ENCODE measurements at regions not wholly inside any gene's neighbourhood (a gene's known extent, or its start where the extent isn't known, plus 50 kb on each side); places are given as distances from the start of the nearest gene placed in this dataset.

- TF ChIP-seq ZNF311 (CRISPR knock-in tag; IDR thresholded peaks at IDR 0.05) (no peak), ZNF239 (CRISPR knock-in tag; IDR thresholded peaks at IDR 0.05) (no peak), POLR2B (IDR thresholded peaks at IDR 0.05; ENCODE audit: low read depth, partially characterized antibody) (no peak), YBX1 (IDR thresholded peaks at IDR 0.05) (no peak), NR1H2 (CRISPR knock-in tag; IDR thresholded peaks at IDR 0.05) (no peak), KAT2B (IDR thresholded peaks at IDR 0.05; ENCODE audit: low read depth, low read length) (no peak)
These were observed 131.7 kb upstream of the CPNE8 start (continued) for GRCh38 chr12:39037115-39037514.

DNA sequence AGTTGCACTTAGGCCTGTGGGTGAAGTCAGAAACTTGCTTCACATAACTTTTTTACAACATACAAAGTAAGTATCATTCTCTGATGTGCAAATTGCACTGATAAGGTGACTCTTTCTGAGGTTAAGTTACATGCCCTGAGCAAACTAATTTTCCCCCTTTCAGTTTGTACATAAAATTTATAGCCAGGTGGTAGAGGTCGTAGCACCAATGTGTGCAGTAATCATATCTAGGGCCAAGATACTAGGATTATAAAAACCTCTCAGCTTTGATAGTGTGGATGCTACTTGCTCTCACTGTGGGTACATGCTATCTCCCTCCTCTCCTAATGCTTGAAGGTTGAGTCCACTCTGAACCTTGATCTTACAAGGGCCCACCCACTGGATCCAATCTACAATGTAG, 130.7 kb upstream of the CPNE8 start:
- FAIRE-seq (no peak), DNase-seq (ENCODE audit: extremely low read depth in 1 of 4, low spot score in 3 of 4) (no peak), ATAC-seq (no peak)
- Histone ChIP-seq H3K27me3 (ENCODE audit: control insufficient read depth in 2 of 2, insufficient read depth in 2 of 2, low read length in 2 of 2) (no peaks in the 10 kb centered on the region), H3K79me2 (ENCODE audit: control insufficient read depth, insufficient read depth, low read length) (no peaks in the 10 kb centered on the region), H4K20me1 (replicated peaks; ENCODE audit: control insufficient read depth, insufficient read depth, low read length) (no peaks in the 10 kb centered on the region), H3K4me1 (replicated peaks in 1 of 2; ENCODE audit: control insufficient read depth in 2 of 2, insufficient read depth in 2 of 2, low read length in 2 of 2) (no peaks in the 10 kb centered on the region), H3K36me3 (ENCODE audit: control insufficient read depth, insufficient read depth, low read length) (no peaks in the 10 kb centered on the region), H3K9ac (ENCODE audit: insufficient read depth in 1 of 2, low read depth in 2 of 2, low read length in 2 of 2) (no peak overlapping the region), H3K9me3 (replicated peaks; ENCODE audit: control insufficient read depth, insufficient read depth, low read depth, low read length) (no peaks in the 10 kb centered on the region), H3K4me3 (no peak overlapping the region), H2AFZ (ENCODE audit: low read depth, low read length) (no peak overlapping the region), H3K27ac (ENCODE audit: extremely low read depth, low read depth, low read length) (no peak overlapping the region), H3K9me1 (ENCODE audit: control insufficient read depth, insufficient read depth, low read length) (no peaks in the 10 kb centered on the region), H3K4me2 (ENCODE audit: insufficient read depth, low read length) (no peak overlapping the region)
- POLR2A ChIA-PET = no interaction called here
- intact Hi-C loops (cut with micrococcal nuclease) (no loop called here), in situ Hi-C loops (cut with MboI) (no loop called here)
- WGBS (ENCODE audit: insufficient coverage, low coverage, missing lambda C conversion rate) = 0% methylated on average over 1 of the region's 1 CpG
- BruUV-seq (replicated peaks) = no TSS peak
- TF ChIP-seq HMG20B (CRISPR knock-in tag; IDR thresholded peaks at IDR 0.05) = no peak
- TF ChIP-seq SLC30A9 (CRISPR knock-in tag; IDR thresholded peaks at IDR 0.05) = no peak
- no peak for TF ChIP-seq POLR2B (IDR thresholded peaks at IDR 0.05; ENCODE audit: low read depth, partially characterized antibody)
- no peak for TF ChIP-seq ZNF165 (CRISPR knock-in tag; IDR thresholded peaks at IDR 0.05; ENCODE audit: borderline replicate concordance)
- TF ChIP-seq GATAD2A (IDR thresholded peaks at IDR 0.05) = no peak
- no peak for TF ChIP-seq ZNF134 (CRISPR knock-in tag; conservative IDR thresholded peaks at IDR 0.05)
- TF ChIP-seq ERF (CRISPR knock-in tag; IDR thresholded peaks at IDR 0.05) = no peak
- TF ChIP-seq, protein P1, sequence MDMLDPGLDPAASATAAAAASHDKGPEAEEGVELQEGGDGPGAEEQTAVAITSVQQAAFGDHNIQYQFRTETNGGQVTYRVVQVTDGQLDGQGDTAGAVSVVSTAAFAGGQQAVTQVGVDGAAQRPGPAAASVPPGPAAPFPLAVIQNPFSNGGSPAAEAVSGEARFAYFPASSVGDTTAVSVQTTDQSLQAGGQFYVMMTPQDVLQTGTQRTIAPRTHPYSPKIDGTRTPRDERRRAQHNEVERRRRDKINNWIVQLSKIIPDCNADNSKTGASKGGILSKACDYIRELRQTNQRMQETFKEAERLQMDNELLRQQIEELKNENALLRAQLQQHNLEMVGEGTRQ (CRISPR knock-in tag; IDR thresholded peaks at IDR 0.05) = no peak
- no peak for TF ChIP-seq ZNF551 (CRISPR knock-in tag; IDR thresholded peaks at IDR 0.05)
- no peak for TF ChIP-seq ZNF717 (CRISPR knock-in tag; IDR thresholded peaks at IDR 0.05)
- TF ChIP-seq PCBP2 (IDR thresholded peaks at IDR 0.05; ENCODE audit: low read depth, low read length, poor library complexity, severe bottlenecking) = no peak
- TF ChIP-seq NCOA4 (IDR thresholded peaks at IDR 0.05; ENCODE audit: partially characterized antibody) = no peak
- TF ChIP-seq BRD9 (IDR thresholded peaks at IDR 0.05; ENCODE audit: low read depth, partially characterized antibody) = no peak
- TF ChIP-seq ELF2 (CRISPR knock-in tag; IDR thresholded peaks at IDR 0.05) = no peak
- TF ChIP-seq, protein P2, sequence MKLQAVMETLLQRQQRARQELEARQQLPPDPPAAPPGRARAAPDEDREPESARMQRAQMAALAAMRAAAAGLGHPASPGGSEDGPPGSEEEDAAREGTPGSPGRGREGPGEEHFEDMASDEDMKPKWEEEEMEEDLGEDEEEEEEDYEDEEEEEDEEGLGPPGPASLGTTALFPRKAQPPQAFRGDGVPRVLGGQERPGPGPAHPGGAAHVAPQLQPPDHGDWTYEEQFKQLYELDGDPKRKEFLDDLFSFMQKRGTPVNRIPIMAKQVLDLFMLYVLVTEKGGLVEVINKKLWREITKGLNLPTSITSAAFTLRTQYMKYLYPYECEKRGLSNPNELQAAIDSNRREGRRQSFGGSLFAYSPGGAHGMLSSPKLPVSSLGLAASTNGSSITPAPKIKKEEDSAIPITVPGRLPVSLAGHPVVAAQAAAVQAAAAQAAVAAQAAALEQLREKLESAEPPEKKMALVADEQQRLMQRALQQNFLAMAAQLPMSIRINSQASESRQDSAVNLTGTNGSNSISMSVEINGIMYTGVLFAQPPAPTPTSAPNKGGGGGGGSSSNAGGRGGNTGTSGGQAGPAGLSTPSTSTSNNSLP (IDR thresholded peaks at IDR 0.05; ENCODE audit: borderline replicate concordance, low read depth, low read length) = no peak
- no peak for TF ChIP-seq CBX5 (IDR thresholded peaks at IDR 0.05; ENCODE audit: borderline replicate concordance, low read depth)
- CTCF ChIA-PET (ENCODE audit: low intra/inter-chr PET ratio) = no interaction called here

Measured in K562 (cell line).